Right hindlimb (tissue), 1 donor: ENCODE measurements at regions not wholly inside any gene's neighbourhood (a gene's known extent, or its start where the extent isn't known, plus 50 kb on each side); places are given as distances from the start of the nearest gene placed in this dataset.

ENCODE experiments used
- DNase-seq: peaks from one replicate; pipeline ENCODE4 v3.0.0-alpha.2; 2018

DNA sequence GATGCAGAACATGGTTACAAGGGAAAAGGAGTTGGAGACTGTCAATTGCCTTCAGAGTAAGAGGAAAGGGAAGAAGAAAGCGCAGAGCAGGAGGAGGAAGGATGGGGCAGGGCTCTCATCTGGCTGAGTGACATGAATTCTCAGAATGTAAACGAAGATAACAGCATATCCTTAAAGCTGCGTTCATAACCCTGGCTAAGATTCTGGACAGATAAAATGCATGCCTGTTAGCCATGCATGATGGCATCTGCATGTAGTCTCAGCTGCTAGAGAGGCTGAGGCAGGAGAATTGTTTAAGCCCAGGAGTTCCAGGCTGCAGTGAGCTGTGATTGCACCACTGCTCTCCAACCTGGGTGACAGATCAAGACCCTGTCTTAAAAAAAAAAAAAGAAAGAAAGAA lies 493.5 kb upstream of the PRKX start:
- no peak for DNase-seq

DNA sequence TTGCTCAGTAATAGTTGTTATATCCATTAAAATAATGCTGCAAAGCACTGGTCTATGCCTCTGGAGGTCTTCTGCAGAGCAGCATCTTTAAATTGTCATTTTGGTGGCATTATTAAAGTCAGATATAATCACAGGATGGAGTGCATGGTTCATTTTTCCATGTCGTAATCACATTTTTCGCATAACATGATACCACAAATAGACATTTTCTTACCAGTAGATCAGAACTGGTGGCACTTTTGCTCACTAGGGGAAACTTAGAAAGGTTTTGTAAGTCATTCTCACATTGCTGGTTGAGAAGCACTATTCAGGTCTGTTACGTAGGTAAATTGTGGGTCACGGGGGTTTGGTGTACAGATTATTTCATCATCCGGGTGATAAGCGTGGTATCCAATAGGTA lies 484.5 kb upstream of the PRKX start:
- DNase-seq: no peak

GRCh38 chrX:4193500-4194155 lies 480.2 kb upstream of the PRKX start:
- no peak for DNase-seq

DNA sequence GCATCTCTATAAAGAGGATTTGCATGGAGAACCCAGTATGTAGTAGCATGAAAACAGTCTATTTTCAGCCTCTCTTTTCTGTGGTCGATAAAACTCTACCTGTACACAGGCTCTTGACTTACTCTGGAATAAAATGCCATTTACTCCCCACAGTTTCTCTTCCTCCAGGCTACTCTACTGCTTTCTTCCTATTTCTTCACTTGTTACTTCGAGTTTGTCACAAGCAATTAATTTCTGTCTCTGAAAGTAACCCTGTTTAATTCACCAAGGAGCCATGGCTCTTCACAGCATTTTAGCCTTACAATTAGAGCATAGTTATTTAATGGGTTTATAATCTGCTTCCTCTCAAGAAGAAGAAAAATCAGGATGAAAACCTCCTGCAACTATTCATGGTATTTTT lies 472.9 kb upstream of the PRKX start:
- DNase-seq: no peak

GRCh38 chrX:4185086-4185485 lies 471.6 kb upstream of the PRKX start:
- DNase-seq: no peak

- no peak for DNase-seq
Measured at GRCh38 chrX:4182408-4182806, 469.0 kb upstream of the PRKX start.

GRCh38 chrX:4181782-4182407 lies 468.4 kb upstream of the PRKX start:
- DNase-seq: no peak

DNA sequence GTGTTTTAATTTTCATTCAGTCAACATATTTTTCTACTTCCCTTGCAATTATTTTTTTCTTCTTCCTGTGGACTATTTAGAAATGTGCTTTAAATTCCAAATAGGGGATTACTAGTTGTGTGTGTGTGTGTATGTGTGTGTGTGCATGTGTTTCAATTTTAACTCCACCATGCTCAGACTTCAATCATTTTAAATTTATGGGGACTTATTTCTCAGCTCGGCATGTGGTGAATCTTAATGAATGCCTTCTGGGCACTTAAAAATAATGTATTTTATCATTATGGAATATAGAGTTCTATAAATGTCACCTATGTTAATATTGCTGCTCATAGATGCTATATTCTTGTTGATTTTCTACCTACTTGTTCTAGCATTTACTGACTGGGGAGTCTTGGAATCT lies 465.6 kb upstream of the PRKX start:
- DNase-seq: no peak

DNA sequence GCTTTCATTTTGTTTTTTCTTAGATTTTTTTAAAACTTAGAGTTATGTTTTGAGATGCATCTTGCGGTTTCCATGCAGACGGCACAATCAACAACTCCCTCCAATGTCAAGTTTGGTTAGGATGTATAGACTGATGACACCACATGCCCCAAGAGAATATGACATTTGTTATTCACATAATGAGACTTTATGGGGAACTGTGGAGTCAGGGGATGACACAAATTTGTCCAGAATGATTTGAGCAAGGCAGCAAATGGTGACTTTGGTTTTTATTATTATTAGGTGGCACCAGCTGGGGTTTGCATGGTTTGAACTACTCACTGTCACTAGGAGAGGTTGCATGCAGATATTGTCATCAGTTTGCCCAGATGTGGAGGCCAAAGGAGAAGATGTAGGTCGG lies 461.8 kb upstream of the PRKX start:
- DNase-seq: no peak

DNA sequence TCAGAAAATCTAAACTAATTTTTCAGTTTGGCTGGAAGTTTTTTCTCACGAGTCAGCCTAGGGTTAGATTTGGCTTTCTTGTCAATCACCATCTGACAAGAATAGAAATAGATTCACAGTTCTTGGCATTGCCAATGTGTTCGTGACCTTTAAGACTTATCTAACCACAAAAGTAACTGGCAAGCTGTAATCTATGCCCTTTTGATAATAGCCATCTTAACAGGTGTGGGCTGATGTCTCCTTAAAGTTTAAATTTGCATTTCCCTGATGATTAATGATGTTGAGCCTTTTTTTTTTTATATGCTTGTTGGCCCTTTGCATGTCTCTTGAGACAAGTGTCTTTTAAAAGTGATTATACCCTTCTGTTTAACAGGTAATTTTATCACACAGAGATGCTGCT lies 460.3 kb upstream of the PRKX start:
- no peak for DNase-seq

DNA sequence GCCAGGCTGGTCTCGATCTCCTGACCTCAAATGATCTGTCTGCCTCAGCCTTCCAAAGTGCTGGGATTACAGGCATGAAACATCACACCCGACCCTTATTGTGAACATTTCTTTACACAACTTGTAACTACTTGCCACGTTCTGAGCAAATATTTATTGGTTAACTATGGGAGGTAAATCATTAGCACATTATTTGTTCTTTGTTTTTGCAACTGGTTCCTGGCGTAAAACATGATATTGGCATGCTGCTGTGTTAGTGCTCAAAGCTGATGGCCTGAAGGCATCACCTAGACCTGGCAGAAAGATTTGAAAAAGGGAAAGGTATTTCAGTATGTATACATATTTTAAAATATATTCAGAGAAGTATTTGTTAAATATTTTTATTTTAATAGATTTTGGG lies 438.3 kb upstream of the PRKX start:
- no peak for DNase-seq

GRCh38 chrX:4150259-4150658 lies 436.8 kb upstream of the PRKX start:
- DNase-seq: no peak

- no peak for DNase-seq
Measured at GRCh38 chrX:4129626-4130025, 416.2 kb upstream of the PRKX start.

DNA sequence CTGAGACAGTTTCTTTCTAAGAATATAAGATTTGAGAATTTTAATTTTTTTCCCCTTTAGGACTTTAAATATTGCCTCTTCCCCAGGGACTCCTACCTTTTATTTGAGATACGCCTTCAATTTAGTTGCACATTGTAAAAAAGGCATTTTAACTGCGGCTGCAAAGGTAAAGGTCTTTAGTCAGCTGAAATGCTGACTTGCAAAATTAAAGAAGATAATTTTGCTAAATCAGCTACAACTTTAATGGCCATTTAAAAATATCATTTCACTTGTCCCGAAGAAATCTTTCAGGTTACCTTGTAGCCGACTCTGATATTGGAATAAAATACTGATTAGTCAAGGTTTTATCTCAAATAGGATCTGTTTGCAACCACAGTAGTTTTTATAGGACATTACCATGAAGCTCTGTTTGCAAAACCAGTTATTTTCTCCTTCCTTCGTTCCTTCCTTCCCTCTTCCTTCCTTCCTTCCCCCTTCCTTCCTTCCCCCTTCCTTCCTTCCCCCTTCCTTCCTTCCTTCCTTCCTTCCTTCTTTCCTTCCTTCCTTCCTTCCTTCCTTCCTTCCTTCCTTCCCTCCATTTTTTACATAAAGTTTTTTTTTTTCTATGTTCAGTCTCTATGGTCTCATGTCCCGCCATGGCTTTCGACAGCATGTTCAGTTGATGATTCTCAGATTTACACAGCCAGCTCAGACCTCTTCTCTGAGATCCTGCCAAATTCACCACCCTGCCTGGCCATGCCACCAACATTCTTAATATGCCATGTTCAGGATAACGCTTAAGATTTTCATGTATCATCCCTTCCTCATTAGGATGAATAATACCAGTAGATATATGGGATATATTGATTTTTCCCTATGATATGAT lies 405.4 kb upstream of the PRKX start:
- no peak for DNase-seq

- no peak for DNase-seq
Measured at GRCh38 chrX:4110964-4111363, 397.5 kb upstream of the PRKX start.

GRCh38 chrX:4094926-4095325 lies 381.5 kb upstream of the PRKX start:
- DNase-seq: no peak

- DNase-seq: no peak
Measured at GRCh38 chrX:4091046-4091760, 377.8 kb upstream of the PRKX start.

GRCh38 chrX:4059893-4060292 lies 346.4 kb upstream of the PRKX start:
- DNase-seq: no peak

DNA sequence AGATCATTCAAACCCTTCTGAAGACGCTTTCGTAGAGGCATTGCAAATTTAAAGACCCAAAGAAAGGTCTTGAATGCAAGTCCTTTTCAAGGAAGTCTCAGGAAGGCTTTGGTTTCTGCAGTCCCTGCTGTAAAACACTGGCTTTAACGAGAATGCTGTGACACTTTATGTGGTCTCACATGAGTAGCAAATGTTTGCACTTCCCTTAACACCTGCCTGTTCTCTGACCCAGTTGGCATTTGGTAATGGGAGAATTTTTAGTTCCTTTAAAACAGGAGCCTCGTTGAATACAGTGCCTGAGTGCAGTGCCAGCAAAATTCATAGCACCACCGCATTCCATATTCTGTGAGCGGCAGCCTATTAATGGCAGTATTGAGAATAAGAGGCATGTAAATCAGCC lies 330.5 kb upstream of the PRKX start:
- DNase-seq: no peak

- no peak for DNase-seq
Measured at GRCh38 chrX:4035874-4036273, 322.4 kb upstream of the PRKX start.

- no peak for DNase-seq
Measured at GRCh38 chrX:4028151-4028550, 314.7 kb upstream of the PRKX start.

DNA sequence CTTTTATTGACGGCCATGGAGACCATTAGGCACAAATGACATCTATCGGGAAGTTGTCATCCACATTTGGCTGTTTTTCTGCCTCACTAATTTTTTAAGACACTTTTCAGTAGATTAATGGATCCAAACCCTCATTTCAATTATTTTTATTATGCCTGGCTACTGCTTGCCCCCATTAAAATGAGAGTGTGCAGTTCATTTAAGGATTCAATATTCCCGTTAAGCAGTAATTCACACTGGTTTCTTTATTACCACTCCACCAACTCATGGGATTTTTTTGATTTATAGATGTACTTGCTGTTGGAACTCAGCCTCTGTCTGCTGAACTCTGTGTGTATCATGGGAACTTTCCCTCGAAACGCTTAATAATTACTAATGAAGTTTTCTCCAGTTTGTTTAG lies 291.8 kb upstream of the PRKX start:
- no peak for DNase-seq

DNA sequence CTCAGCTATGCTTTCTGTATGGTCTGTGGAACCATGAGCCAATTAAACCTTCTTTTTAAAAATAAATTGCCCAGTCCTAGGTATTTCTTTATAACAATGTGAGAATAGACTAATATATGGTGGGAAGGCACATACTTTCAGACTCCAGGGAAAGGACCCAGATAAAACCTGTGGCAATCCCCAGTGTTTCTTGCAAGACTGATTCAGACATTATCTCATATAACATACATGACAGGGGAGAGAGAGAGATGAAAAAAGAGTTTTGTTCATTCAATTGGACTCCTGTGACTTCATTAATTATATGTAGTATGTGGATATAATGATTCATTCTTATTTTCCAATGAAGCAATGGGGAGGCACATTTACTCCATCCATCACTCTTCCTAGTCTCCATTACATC lies 291.4 kb upstream of the PRKX start:
- no peak for DNase-seq

- no peak for DNase-seq
Measured at GRCh38 chrX:3994315-3994714, 280.9 kb upstream of the PRKX start.
